NCI-H187 (cell line): ENCODE measurements at regions not wholly inside any gene's neighbourhood (a gene's known extent, or its start where the extent isn't known, plus 50 kb on each side); places are given as distances from the start of the nearest gene placed in this dataset.
"Not testable (repeated sequence)": the region's sequence is repeated elsewhere in the genome, so short reads cannot be mapped to it uniquely, and the experiment has no call there.

Experiments
- DNase-seq, 2 experiments: peaks; one replicate each; lab custom pipeline; 2025; lab: John Stamatoyannopoulos, UW

- DNase-seq, result no peak
Observed at GRCh38 chr10:130512936-130513335, 376.7 kb downstream of the GLRX3 start.

GRCh38 chr10:130513686-130514476 is 377.7 kb downstream of the GLRX3 start:
- DNase-seq, result no peak

GRCh38 chr10:130515670-130516069 is 379.5 kb downstream of the GLRX3 start:
- no peak for DNase-seq

DNA sequence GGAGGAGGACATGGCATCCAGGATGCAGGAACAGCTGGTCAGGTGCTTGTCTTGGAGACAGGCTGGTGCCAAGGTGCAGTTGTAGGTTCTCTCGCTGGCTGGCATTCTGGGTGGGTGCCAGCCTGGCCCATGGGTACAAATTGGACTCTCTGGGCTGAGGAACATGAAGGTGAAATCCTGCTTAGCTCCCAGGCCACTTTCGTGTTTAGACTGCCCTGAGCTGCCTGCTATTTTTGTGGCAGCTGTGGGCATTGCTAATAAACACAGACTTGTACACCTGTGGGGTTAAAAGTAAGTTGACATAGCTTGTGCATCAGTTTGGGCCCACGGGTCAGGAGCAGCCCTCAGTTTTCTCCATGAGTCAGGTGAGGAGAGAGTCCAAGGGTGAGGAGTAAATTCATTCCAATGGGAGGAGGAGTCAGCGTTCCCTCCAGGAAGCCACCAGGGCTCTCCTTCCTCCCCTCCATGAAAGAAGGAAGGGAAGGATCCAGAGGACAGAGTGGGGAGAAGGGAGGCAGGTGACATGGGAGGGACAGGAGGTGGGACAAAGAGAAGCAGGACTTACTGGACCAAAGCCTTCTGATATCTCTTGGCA is 380.0 kb downstream of the GLRX3 start:
- no peak for DNase-seq

DNA sequence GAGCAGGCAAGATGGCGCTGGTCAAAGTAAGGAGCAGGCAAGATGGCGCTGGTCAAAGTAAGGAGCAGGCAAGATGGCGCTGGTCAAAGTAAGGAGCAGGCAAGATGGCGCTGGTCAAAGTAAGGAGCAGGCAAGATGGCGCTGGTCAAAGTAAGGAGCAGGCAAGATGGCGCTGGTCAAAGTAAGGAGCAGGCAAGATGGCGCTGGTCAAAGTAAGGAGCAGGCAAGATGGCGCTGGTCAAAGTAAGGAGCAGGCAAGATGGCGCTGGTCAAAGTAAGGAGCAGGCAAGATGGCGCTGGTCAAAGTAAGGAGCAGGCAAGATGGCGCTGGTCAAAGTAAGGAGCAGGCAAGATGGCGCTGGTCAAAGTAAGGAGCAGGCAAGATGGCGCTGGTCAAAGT is 382.7 kb downstream of the GLRX3 start:
- DNase-seq, result not testable (repeated sequence)

DNA sequence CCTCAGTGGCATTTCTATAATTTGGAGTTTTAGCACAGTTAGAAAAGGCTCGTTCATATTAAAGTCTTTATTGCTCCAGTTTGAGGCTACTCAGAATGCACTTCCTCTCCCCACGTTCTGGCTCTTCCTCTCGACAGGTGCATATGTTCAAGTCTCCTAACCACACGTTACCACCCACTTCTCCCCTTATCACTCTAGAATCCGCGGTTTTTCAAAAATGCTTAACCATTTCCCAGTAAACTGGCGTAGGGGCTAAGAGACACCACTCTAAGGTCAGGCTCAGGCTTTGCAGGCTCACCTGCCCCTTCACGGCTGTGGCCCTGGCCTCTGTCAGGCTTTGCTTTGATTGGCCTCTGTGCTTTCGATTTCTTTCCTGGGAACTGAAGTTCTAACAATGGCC is 383.6 kb downstream of the GLRX3 start:
- DNase-seq, result no peak

DNA sequence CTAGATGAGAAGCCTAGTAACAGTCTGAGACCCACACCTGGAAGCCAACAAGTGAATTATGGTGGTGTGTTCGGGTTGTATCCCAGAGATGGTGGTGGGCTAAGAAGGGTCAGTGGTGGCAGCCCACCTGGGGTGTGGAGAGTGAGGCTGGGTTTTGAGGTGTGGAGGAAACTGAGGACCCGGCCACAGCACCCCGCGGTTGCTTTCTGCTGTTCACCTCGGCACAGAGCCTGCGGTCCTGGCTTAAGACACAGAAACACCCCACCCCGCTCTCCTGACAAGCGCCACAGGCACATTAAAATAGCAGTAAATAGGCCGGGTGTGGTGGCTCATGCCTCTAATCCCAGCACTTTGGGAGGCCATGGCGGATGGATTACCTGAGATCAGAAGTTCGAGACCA is 395.1 kb downstream of the GLRX3 start:
- DNase-seq, result no peak

- no peak for DNase-seq
Observed at GRCh38 chr10:130541090-130541489, 404.9 kb downstream of the GLRX3 start.

GRCh38 chr10:130542761-130543160 is 406.6 kb downstream of the GLRX3 start:
- DNase-seq, result no peak

- no peak for DNase-seq
Observed at GRCh38 chr10:130543794-130544193, 407.6 kb downstream of the GLRX3 start.

- DNase-seq, result no peak
Observed at GRCh38 chr10:130545122-130545521, 408.9 kb downstream of the GLRX3 start.

DNA sequence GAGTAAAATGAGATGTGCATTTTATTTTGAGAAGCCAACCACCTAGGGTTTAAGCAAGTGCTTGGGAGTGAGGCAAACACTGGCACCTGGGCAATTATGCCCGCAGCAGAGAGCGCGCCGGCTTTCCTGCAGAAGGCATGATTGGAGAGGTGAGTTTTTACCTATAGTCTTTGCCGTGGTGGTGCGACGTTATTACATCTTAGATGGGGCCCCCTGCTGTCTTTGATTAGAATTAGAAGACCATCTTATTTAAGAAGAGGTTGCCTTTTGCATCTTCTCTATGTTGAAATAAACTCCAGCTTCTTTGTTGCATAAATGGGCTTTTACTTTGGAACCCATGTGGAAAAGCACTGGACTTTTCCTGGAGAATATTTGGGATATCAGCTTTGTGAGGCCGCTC is 409.5 kb downstream of the GLRX3 start:
- no peak for DNase-seq

- no peak for DNase-seq
Observed at GRCh38 chr10:130546841-130547240, 410.6 kb downstream of the GLRX3 start.

- DNase-seq, result no peak
Observed at GRCh38 chr10:130547368-130547767, 411.2 kb downstream of the GLRX3 start.

DNA sequence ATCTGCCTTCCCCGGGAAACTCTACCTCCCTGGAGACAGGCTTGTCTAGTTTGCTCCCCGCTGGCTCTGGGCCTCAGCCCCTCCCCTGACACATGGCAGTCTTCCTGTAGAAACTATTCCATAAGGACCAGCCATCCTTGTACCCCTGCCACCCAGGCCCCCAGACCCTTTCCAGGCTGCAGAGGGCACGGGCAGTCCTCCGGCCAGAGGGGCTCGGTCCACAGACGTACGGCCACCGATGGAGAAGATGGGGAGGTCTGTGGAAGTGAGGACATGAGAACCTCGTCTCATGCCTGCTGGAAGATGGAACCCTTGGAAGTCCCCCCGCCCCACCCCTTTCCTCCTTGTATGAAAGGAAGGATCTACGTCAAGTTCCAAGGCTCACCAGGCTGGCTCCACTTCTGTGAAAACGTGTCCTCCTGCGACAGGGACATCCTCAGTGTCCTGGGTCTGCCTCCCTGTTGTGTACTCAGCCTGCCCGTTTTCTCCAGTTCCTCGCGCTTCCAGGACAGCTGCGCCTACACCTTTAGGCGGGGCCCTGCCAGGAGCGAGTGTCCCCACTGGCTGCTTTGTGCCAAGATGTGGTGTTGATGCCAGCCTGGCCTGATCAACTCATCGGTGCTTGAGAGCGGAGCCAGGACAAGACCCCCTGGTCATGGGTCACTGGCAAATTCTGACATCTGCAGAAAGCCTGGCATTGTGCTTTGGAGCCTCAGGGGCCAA is 414.9 kb downstream of the GLRX3 start:
- no peak for DNase-seq

- DNase-seq, result no peak
Observed at GRCh38 chr10:130551676-130552075, 415.5 kb downstream of the GLRX3 start.

DNA sequence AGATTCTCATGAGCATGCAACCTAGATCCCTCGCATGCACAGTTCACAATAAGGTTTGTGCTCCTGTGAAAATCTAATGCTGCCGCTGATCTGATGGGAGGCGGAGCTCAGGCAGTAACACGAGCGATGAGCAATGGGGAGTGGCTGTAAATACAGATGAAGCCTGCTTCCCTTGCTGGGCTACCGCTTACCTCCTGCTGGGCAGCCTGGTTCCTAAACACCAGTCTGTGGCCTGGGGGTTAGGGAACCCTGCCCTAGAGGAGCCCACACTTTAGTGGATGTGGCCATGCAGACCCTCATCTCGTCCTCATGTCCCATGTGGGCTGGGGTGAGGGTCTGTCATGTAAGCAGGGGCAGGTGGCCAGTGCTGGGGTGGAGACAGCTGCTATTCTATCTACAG is 417.6 kb downstream of the GLRX3 start:
- DNase-seq, result peak in 1 of 2 experiments; percentile 7

- no peak for DNase-seq
Observed at GRCh38 chr10:130554701-130555410, 418.7 kb downstream of the GLRX3 start.

- DNase-seq, result no peak
Observed at GRCh38 chr10:130555411-130555750, 419.2 kb downstream of the GLRX3 start.

GRCh38 chr10:130557181-130557845 is 421.1 kb downstream of the GLRX3 start:
- no peak for DNase-seq

DNA sequence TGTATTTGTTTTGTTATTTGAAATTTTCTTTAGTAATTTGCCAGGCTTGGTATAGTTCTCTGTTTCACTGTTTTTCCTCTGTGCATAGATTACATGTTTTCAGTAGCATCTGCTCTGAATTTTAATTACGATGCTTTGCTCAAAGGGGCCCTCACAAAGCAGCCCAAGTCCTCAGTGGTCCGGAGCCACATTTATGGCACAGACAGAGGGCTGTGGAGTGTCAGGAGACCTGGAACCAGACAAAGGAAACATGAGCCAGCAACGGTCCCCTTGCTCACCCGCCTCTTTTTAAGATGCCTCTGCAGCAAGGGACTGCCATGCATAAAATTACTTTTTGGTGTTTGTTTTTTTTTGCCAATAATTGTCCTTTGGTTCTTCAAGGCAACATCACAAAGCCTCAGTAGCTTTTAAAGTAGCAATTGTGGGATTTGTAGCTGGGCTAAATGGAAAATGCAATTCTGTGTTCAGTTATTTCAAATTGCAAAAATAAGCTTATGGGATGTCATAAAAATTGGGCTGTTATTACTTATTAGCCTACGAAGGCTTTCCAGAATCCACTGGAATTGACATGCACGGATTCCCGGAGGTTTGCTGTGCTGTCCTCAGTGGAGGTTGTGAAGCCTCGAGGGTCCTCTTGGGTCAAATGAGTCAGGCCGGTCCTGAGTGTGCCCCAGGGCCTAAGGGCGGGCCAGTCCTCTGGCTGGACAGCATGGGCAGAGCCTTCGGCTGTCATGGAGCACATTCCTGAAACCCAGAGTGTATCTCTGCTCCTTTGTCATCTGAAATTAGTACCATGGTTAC is 422.8 kb downstream of the GLRX3 start:
- no peak for DNase-seq
